Right lobe of liver (tissue), 4 donors: ENCODE measurements at regions not wholly inside any gene's neighbourhood (a gene's known extent, or its start where the extent isn't known, plus 50 kb on each side); places are given as distances from the start of the nearest gene placed in this dataset.

ENCODE experiments used
- CTCF ChIP-seq, 4 donors: fragments of 200-600 bp in 3 of 4; fragments of 450-650 bp in 1 of 4; IDR thresholded peaks; one replicate each; pipeline versions ENCODE4 v1.5.1 to v1.8.0; 2016 to 2022; ENCODE audit warnings: antibody characterized with exemption in 4 of 4, mild to moderate bottlenecking in 2 of 4
- POLR2A ChIP-seq: fragments of 450-650 bp; IDR thresholded peaks from one replicate; pipeline ENCODE4 v1.6.1; 2017; ENCODE audit warnings: antibody characterized with exemption, mild to moderate bottlenecking
- donor health status: DM: no; HTN: no; CAD: no.
- donor health status: DM: no; HTN: no; CAD: no.
- donor health status: DM: no; HTN: yes; CAD: no.

- TF ChIP-seq CTCF (IDR thresholded peaks at IDR 0.05), result no peak
- no peak for TF ChIP-seq POLR2A
These were observed 53.1 kb upstream of the THY1 start for GRCh38 chr11:119476038-119476437.
